Progenitor cell of endocrine pancreas (in vitro differentiated cells): ENCODE measurements at regions not wholly inside any gene's neighbourhood (a gene's known extent, or its start where the extent isn't known, plus 50 kb on each side); places are given as distances from the start of the nearest gene placed in this dataset.
A peak's percentile ranks its signal among the peaks of the same experiment; 100 is the strongest.

Experiments used
- DNase-seq: peaks from one replicate; pipeline ENCODE4 v3.0.0; 2021; ENCODE audit warnings: low spot score; ENCODE audit not compliant: unreplicated experiment
- H3K27ac Mint-ChIP-seq: 2 replicates; pipeline ENCODE4 v1.8.0; 2021; ENCODE audit warnings: mild to moderate bottlenecking, moderate library complexity, mixed read lengths
- H3K27me3 Mint-ChIP-seq: 2 replicates; pipeline ENCODE4 v1.8.0; 2021; ENCODE audit warnings: mixed read lengths
- H3K36me3 Mint-ChIP-seq: 2 replicates; pipeline ENCODE4 v1.8.0; 2022; ENCODE audit warnings: mixed read lengths; ENCODE audit not compliant: insufficient read depth
- H3K4me1 Mint-ChIP-seq: 2 replicates; pipeline ENCODE4 v1.8.0; 2021; ENCODE audit warnings: low read depth, mixed read lengths
- H3K4me3 Mint-ChIP-seq: 2 replicates; pipeline ENCODE4 v1.8.0; 2021; ENCODE audit warnings: low read depth, mild to moderate bottlenecking, moderate library complexity, mixed read lengths
- H3K9me3 Mint-ChIP-seq: 2 replicates; pipeline ENCODE4 v1.8.0; 2021; ENCODE audit warnings: low read depth, mixed read lengths
- CTCF ChIP-seq: fragments of 200-600 bp; sonication (generic); IDR thresholded peaks from one replicate; pipeline ENCODE4 v1.5.0; 2021; ENCODE audit warnings: antibody characterized with exemption, mild to moderate bottlenecking; ENCODE audit not compliant: unreplicated experiment

GRCh38 chr6:85275338-85275985 lies 174.4 kb upstream of the NT5E start:
- no peak for DNase-seq
- no peak overlapping the region for H3K27ac Mint-ChIP-seq
- H3K4me3 Mint-ChIP-seq, result no peak overlapping the region
- no peaks in the 10 kb centered on the region for H3K4me1 Mint-ChIP-seq
- peaks cover 4% of the 10 kb centered on the region for H3K27me3 Mint-ChIP-seq
- peaks cover 7% of the 10 kb centered on the region for H3K9me3 Mint-ChIP-seq
- TF ChIP-seq CTCF, result no peak
- H3K36me3 Mint-ChIP-seq, result no peaks in the 10 kb centered on the region

GRCh38 chr6:85273870-85274269 lies 176.0 kb upstream of the NT5E start:
- Mint-ChIP-seq H3K27me3 (peaks cover 10% of the 10 kb centered on the region), H3K9me3 (peaks cover 7% of the 10 kb centered on the region), H3K4me3 (no peak overlapping the region), H3K27ac (no peak overlapping the region), H3K4me1 (no peaks in the 10 kb centered on the region), H3K36me3 (no peaks in the 10 kb centered on the region)
- no peak for TF ChIP-seq CTCF
- no peak for DNase-seq

GRCh38 chr6:85273046-85273445 lies 176.8 kb upstream of the NT5E start:
- H3K27ac Mint-ChIP-seq, result peak overlapping the region; percentile 12
- peaks cover 7% of the 10 kb centered on the region for H3K9me3 Mint-ChIP-seq

GRCh38 chr6:85272592-85272991 lies 177.3 kb upstream of the NT5E start:
- DNase-seq, result no peak
- Mint-ChIP-seq H3K27me3 (peaks cover 20% of the 10 kb centered on the region), H3K36me3 (no peaks in the 10 kb centered on the region), H3K9me3 (peaks cover 8% of the 10 kb centered on the region), H3K4me1 (no peaks in the 10 kb centered on the region), H3K4me3 (no peak overlapping the region), H3K27ac (no peak overlapping the region)
- no peak for TF ChIP-seq CTCF

More at GRCh38 chr6:85273046-85273445, 176.8 kb upstream of the NT5E start:
- no peak overlapping the region for H3K4me3 Mint-ChIP-seq
- TF ChIP-seq CTCF, result no peak
- H3K4me1 Mint-ChIP-seq, result no peaks in the 10 kb centered on the region
- H3K27me3 Mint-ChIP-seq, result peaks cover 16% of the 10 kb centered on the region
- no peaks in the 10 kb centered on the region for H3K36me3 Mint-ChIP-seq
- DNase-seq, result no peak

GRCh38 chr6:85262621-85263020 lies 187.3 kb upstream of the NT5E start:
- Mint-ChIP-seq H3K4me3 (no peak overlapping the region), H3K9me3 (peaks cover 8% of the 10 kb centered on the region), H3K27ac (no peak overlapping the region), H3K4me1 (peaks cover 6% of the 10 kb centered on the region), H3K36me3 (no peaks in the 10 kb centered on the region), H3K27me3 (peaks cover 10% of the 10 kb centered on the region)
- TF ChIP-seq CTCF, result no peak
- DNase-seq, result no peak
